ENCODE measurements at regions not wholly inside any gene's neighbourhood (a gene's known extent, or its start where the extent isn't known, plus 50 kb on each side); places are given as distances from the start of the nearest gene placed in this dataset.

DNA sequence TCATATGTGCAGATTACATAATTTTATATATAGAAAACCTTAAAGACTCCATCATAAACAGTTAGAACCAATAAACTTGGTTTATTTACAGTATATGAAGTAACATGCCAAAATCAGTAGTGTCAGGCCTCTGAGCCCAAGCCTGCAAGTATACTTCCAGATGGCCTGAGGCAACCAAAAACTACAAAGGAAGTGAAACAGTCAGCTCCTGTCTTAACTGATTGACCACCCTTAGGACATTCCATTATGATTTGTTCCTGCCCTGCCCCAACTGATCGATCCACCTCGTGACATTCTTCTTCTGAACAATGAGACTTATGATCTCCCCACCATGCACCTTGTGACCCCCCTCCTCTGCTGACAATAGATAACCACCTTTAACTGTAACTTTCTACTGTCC, 630.3 kb downstream of the AMY1C start:
- ChIA-PET CTCF (no interaction called here), POLR2A (no interaction called here)
- Histone ChIP-seq H3K9me1 (replicated peaks; ENCODE audit: control insufficient read depth, extremely low read depth, insufficient read depth, low read length) (no peaks in the 10 kb centered on the region), H3K4me1 (ENCODE audit: control insufficient read depth, extremely low read depth, insufficient read depth, low read length) (no peaks in the 10 kb centered on the region), H2AFZ (ENCODE audit: low read depth, low read length) (no peak overlapping the region), H3K4me2 (ENCODE audit: insufficient read depth, low read length) (no peak overlapping the region), H3K9me3 (replicated peaks; ENCODE audit: control insufficient read depth, insufficient read depth, low read length) (no peaks in the 10 kb centered on the region), H4K20me1 (replicated peaks; ENCODE audit: control insufficient read depth, extremely low read depth, insufficient read depth, low read length) (no peaks in the 10 kb centered on the region), H3K36me3 (ENCODE audit: control insufficient read depth in 2 of 2, extremely low read depth in 1 of 2, insufficient read depth in 2 of 2, low read length in 2 of 2) (no peaks in the 10 kb centered on the region), H3K27ac (ENCODE audit: insufficient read depth, low read depth, low read length) (no peak overlapping the region), H3K27me3 (ENCODE audit: control insufficient read depth in 2 of 2, insufficient read depth in 2 of 2, low read length in 2 of 2) (no peaks in the 10 kb centered on the region), H3K4me3 (replicated peaks in 1 of 3; ENCODE audit: insufficient read depth in 1 of 3, low read depth in 1 of 3, low read length in 3 of 3) (no peak overlapping the region), H3K9ac (replicated peaks; ENCODE audit: extremely low read depth, insufficient read depth, low read length) (no peak overlapping the region), H3K79me2 (ENCODE audit: control insufficient read depth, insufficient read depth, low read length) (no peaks in the 10 kb centered on the region)
- DNase-seq (ENCODE audit: low read depth, low spot score), result no peak
- no peak for FAIRE-seq
- intact Hi-C loops (cut with micrococcal nuclease) (no loop called here), dilution Hi-C loops (cut with MboI; ENCODE audit: extremely low pct_ligation_motif_present, low sequenced_read_pairs) (no loop called here)
- BruUV-seq (replicated peaks), result no TSS peak
- no peak for TF ChIP-seq POLR2A (IDR thresholded peaks at IDR 0.05; ENCODE audit: low read depth, low read length)
- no peak for TF ChIP-seq FOS (IDR thresholded peaks at IDR 0.05; ENCODE audit: borderline replicate concordance, insufficient read depth, low read length)
- TF ChIP-seq GATA2 (IDR thresholded peaks at IDR 0.05; ENCODE audit: insufficient read depth, insufficient read length, low read depth, low read length), result no peak
- TF ChIP-seq, protein P1, sequence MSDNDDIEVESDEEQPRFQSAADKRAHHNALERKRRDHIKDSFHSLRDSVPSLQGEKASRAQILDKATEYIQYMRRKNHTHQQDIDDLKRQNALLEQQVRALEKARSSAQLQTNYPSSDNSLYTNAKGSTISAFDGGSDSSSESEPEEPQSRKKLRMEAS (IDR thresholded peaks at IDR 0.05; ENCODE audit: insufficient read depth, insufficient read length), result no peak
- TF ChIP-seq POLR2AphosphoS5 (IDR thresholded peaks at IDR 0.05; ENCODE audit: insufficient read depth, low read depth, low read length), result no peak

DNA sequence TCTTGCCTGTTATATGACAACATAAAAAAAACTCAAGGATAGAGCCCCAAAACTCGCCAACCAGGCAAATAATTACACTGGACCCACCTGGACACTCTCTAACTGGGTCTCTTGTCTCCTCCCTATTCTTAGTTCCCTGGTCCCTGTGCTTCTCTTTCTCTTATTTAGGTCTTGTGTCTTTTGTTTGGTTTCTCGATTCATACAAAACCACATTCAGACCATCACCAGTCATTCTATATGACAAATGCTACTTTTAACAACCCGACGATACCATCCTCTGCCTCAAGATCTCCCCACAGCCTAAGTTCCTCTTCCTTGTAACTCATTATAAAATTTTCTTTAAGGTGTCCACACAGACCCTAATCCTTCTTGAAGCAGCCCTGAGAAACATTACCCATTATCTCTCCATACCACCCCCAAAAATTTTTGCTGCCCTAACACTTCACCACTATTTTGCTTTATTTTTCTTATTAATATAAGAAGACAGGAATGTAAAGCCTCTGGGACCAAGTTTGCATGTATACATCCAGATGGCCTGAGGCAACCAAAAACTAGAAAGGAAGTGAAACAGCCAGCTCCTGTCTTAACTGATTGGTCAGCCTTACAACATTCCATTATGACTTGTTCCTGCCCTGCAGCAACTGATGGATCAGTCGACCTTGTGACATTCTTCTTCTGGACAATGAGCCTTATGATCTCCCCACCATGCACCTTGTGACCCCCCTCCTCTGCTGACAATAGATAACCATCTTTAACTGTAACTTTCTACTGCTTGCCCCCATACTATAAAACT, 638.2 kb downstream of the AMY1C start:
- no peaks in the 10 kb centered on the region for H4K20me1 ChIP-seq (replicated peaks; ENCODE audit: control insufficient read depth, extremely low read depth, insufficient read depth, low read length)
- H3K9ac ChIP-seq (replicated peaks; ENCODE audit: extremely low read depth, insufficient read depth, low read length), result no peak overlapping the region
- ChIA-PET POLR2A (no interaction called here), CTCF (no interaction called here)
- FAIRE-seq (no peak), DNase-seq (ENCODE audit: low read depth, low spot score) (no peak)
- H3K27me3 ChIP-seq (ENCODE audit: control insufficient read depth in 2 of 2, insufficient read depth in 2 of 2, low read length in 2 of 2), result no peaks in the 10 kb centered on the region
- TF ChIP-seq FOS (IDR thresholded peaks at IDR 0.05; ENCODE audit: borderline replicate concordance, insufficient read depth, low read length) (no peak), GATA2 (IDR thresholded peaks at IDR 0.05; ENCODE audit: insufficient read depth, insufficient read length, low read depth, low read length) (no peak), EZH2 (IDR thresholded peaks at IDR 0.05; ENCODE audit: borderline replicate concordance, low read depth, low read length, severe bottlenecking) (no peak), JUN (IDR thresholded peaks at IDR 0.05; ENCODE audit: borderline replicate concordance, insufficient read depth, insufficient read length, low read depth) (no peak), MYC (IDR thresholded peaks at IDR 0.05; ENCODE audit: low read depth, low read length) (no peak), POLR2A (IDR thresholded peaks at IDR 0.05; ENCODE audit: low read depth, low read length) (no peak), POLR2AphosphoS5 (IDR thresholded peaks at IDR 0.05; ENCODE audit: insufficient read depth, low read depth, low read length) (no peak)
- TF ChIP-seq, protein P2, sequence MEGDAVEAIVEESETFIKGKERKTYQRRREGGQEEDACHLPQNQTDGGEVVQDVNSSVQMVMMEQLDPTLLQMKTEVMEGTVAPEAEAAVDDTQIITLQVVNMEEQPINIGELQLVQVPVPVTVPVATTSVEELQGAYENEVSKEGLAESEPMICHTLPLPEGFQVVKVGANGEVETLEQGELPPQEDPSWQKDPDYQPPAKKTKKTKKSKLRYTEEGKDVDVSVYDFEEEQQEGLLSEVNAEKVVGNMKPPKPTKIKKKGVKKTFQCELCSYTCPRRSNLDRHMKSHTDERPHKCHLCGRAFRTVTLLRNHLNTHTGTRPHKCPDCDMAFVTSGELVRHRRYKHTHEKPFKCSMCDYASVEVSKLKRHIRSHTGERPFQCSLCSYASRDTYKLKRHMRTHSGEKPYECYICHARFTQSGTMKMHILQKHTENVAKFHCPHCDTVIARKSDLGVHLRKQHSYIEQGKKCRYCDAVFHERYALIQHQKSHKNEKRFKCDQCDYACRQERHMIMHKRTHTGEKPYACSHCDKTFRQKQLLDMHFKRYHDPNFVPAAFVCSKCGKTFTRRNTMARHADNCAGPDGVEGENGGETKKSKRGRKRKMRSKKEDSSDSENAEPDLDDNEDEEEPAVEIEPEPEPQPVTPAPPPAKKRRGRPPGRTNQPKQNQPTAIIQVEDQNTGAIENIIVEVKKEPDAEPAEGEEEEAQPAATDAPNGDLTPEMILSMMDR (IDR thresholded peaks at IDR 0.05; ENCODE audit: extremely low read depth in 1 of 2, insufficient read depth in 1 of 2, low read depth in 1 of 2, low read length in 2 of 2), result no peak
- TF ChIP-seq, protein P1 (IDR thresholded peaks at IDR 0.05; ENCODE audit: insufficient read depth, insufficient read length), result no peak
- dilution Hi-C loops (cut with MboI; ENCODE audit: extremely low pct_ligation_motif_present, low sequenced_read_pairs) (no loop called here), intact Hi-C loops (cut with micrococcal nuclease) (no loop called here)
- no peak overlapping the region for H3K4me2 ChIP-seq (ENCODE audit: insufficient read depth, low read length)
- BruUV-seq (replicated peaks), result no TSS peak
- no peaks in the 10 kb centered on the region for H3K36me3 ChIP-seq (ENCODE audit: control insufficient read depth in 2 of 2, extremely low read depth in 1 of 2, insufficient read depth in 2 of 2, low read length in 2 of 2)
- H3K4me1 ChIP-seq (ENCODE audit: control insufficient read depth, extremely low read depth, insufficient read depth, low read length), result no peaks in the 10 kb centered on the region
- H2AFZ ChIP-seq (ENCODE audit: low read depth, low read length), result no peak overlapping the region
- H3K27ac ChIP-seq (ENCODE audit: insufficient read depth, low read depth, low read length), result no peak overlapping the region
- H3K79me2 ChIP-seq (ENCODE audit: control insufficient read depth, insufficient read depth, low read length), result no peaks in the 10 kb centered on the region
- H3K4me3 ChIP-seq (replicated peaks in 1 of 3; ENCODE audit: insufficient read depth in 1 of 3, low read depth in 1 of 3, low read length in 3 of 3), result no peak overlapping the region
- no peaks in the 10 kb centered on the region for H3K9me1 ChIP-seq (replicated peaks; ENCODE audit: control insufficient read depth, extremely low read depth, insufficient read depth, low read length)
- H3K9me3 ChIP-seq (replicated peaks; ENCODE audit: control insufficient read depth, insufficient read depth, low read length), result peaks cover 2% of the 10 kb centered on the region

Data from endothelial cell of umbilical vein (primary cell).